HG03025 (cell line): ENCODE measurements at regions not wholly inside any gene's neighbourhood (a gene's known extent, or its start where the extent isn't known, plus 50 kb on each side); places are given as distances from the start of the nearest gene placed in this dataset.

Experiments used
- ATAC-seq: cut with Tn5 transposase; IDR thresholded peaks from one replicate; pipeline ENCODE4 v1.9.1; 2021; ENCODE audit warnings: mild to moderate bottlenecking, moderate library complexity; ENCODE audit not compliant: unreplicated experiment, low FRiP score

DNA sequence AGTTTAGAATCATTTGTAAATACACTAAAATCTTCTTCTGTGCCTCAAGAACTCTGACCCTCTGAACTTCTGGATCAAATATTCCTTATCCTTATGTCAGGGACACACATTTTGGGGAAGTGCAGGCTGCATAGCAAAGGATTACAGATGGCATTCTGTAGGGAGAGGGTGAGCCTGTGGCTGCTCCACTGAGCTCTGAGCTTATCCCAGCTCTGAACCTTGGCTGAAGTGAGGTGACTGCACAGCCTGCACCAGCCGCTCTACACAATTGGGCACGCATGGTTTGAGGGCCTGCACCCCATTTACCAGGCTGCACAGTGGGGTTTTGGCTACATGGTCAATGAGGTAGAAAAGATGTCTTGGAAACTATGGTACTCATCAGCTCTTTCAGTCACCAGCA lies 251.6 kb downstream of the GALR1 start:
- ATAC-seq = no peak

DNA sequence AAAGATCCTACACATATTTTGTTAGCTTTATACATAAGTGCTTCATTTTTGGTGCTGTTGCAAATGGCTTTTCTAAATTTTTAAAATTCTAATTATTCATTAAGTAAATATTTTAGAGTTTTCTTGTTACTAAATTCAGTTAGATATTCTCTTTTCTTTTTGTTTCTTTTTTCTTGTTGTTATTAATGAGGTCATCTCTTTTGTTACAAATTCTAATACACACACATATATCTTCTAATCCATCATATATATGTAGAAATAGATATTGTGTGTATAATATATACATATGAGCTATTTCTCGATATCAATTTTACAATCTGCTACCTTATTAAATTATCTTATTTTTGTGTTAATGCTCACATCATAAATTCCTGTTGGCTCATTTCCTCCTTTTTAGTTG lies 255.9 kb downstream of the GALR1 start:
- no peak for ATAC-seq

DNA sequence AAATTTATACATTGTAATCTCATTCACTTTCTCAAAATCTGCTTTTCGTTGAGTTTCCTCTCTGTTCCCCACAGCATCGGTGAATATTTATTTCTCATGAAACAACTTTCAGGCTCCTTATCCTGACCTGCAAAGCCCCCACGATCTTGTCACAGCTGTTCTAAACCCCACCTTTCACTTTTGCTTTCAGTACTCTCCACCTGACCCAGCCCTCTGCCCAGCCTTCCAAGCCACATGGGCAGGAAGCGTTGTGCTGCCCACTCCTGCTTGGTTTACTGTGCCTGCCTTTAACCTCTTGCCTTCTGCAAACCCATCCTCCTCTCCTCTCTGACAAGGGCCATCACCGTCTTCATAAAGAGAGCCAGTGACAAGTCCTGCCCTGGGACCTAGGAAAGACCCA lies 262.5 kb downstream of the GALR1 start:
- ATAC-seq = no peak

DNA sequence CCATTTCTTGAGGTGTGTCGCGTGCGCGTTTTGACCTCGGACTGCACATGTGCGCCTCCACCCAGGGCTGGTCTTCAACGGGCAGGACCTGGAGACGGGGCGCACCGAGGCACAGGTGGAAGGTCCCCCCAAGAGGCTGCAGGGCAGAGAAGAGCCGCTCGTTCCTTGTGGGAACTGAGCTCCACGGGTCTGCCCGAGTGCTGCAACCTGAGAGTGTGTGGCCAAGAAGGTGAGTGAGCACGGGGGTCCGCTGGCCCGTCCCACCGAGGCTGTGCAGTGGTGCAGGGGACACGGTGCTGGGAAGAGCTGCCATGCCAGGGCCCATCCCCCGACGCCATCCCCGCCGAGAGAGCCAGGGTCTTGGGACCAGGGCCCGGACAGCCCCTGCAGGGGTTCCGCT lies 268.3 kb downstream of the GALR1 start:
- ATAC-seq = no peak

DNA sequence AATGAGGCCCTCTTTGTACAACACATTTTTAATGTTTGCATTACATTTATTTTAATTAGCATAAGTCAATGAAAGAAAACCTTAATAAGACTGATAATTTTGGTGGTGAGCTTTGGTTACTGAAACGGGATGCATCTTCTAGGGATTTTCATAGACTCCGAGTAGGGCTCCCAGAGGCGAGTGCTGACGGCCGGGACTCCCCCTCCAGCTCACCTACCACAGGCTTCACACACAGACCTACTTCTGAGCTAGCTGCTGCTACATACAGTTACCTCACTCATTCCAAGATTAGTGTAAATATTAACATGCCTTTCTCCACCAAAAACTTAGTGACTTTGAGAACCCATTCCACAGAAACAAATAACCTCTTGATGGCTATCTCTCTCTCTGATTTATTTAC lies 271.1 kb downstream of the GALR1 start:
- no peak for ATAC-seq

DNA sequence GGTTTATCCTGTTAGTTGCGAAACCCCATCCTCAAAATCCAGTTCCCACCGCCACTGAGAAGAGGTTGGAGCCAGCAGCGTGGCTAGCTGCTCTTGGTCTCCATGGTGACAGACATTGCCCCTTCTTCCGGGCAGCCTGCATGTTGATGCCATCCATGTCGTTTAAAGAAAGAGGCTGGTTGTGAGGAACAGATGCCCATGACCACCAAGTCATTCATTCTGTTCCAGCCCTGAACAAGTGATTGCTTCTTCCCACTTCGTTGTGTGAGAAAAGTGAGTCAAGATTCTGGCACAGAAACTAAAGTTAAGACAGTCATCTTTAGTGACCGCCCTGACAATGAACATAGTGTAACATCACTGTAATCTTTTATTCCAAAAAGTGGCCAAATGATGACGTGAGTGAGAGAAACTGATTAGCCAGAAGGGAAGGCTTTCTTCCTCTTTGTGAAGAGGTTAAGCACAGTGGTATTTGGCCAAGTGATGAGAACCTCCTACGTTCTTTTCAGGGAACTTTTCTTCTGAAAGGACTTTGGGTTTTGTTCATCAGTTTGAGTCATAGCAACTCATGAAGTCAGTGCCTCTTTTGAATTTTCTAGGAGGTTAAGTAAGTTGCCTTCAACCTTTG lies 272.5 kb downstream of the GALR1 start:
- ATAC-seq = no peak

DNA sequence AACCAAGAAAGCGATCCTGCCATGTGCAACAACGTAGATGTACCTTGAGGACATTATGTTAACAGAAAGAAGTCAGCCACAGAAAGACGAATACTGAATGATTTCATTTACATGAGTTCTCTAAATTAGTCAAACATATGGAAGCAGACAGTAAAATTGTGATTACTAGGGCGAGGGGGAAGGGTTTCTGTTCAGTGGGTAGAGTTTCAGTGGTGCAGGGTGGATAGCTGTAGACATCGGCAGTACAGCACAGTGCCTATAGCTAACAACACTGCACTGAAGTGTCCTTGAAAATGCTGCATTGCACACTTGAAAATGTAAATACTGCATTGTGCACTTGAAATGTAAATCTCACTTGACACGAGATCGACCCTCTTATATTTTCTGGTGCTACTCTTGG lies 275.3 kb downstream of the GALR1 start:
- ATAC-seq = no peak

DNA sequence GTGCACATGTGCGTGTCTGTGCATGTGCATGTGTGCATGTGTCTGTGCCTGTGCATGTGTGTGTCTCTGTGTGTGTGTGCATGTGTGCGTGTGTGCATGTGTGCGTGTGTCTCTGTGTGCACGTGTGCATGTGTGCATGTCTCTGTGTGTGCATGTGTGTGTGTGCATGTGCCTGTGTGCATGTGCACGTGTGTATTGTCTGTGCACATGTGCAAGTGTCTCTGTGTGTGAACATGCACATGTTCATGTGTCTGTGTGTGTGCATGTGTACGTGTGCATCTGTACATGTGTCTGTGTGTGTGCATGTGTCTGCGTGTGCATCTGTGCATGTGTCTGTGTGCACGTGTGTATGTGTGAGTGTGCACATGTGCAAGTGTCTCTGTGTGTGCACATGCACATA lies 277.3 kb downstream of the GALR1 start:
- ATAC-seq = no peak

DNA sequence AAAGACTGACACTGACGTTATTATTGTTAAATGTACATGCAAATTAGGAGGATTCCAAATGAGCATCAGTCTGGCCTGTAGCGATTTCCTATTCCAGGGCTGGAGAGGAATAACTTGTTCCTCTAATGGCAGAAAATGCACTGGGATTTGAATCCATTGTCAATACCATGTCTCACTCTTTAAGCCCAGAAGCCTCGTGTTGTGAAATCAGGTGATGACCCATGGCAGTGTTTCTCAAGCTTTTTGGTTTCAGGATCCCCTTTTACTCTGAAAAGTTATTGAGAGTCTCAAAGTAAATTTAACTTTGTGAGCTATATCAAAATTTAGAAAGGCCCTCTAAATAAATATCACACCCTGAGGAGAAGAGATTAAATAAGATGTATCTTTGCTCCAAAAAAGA lies 279.2 kb downstream of the GALR1 start:
- ATAC-seq = no peak

DNA sequence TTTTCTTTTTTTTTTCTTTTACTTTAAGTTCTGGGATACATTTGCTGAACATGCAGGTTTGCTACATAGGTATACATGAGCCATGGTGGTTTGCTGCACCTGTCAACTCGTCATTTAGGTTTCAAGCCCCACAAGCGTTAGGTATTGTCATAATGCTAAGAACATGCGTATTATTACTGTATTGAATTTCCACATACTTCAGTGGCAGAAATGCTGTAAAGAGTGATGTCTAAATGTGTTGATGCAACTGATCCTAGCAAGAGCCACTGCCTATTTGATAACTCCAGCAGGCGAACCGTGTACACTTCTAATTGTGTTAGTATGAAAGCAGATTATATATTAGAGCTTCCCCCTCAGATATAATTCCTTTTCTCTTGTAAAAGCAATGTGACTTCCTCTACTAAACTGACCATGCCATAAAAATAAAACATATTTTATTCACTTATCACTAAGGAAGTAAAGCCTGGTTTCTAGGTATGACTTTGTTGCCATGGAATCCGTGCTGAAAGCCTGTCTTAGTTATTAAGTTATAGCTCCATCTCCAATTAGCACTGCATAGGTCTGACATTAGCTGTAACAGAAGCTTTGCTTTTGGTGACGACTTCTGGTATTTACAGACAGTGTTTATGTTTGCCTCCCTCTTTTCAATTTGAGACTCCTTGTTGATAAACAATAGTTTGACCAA lies 280.0 kb downstream of the GALR1 start:
- no peak for ATAC-seq

DNA sequence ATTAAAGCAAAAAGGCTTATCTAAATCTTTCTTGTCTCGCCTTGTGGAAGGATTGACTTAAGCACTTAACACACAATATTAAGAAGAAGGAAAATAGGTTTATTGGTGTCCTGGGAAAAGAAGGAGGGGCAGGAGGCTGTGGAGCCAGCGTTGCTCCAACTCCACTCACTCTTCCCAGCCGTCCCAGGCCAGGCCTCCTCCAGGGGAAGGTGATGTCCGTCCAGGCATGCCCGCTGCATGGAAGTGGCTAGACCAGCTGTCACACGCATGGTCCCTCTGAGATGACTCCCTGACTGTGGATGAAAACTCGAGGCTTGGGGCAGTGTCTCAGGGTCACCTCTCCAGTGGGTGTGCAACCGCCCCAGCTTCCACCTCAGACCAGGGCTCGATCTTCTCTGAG lies 281.1 kb downstream of the GALR1 start:
- ATAC-seq = no peak

DNA sequence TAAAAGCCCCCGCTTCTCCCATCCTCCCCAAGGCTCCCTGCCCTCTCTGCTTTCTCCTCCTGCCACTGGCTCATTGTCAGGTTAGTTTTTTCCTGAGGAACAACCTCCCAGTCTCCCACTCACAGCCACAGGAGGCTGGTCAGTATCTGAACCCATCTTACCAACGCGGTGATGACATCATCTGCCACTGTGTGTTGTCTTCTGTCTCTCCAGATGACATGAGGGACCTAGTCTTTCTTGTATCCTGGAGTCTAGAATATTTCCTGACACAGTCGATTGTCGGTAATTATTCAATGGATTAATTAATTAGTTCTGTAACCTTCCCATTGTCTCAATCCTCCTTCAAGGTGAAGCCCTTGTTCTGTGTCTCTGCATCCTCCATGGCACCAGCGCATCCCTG lies 290.2 kb downstream of the GALR1 start:
- ATAC-seq = no peak

DNA sequence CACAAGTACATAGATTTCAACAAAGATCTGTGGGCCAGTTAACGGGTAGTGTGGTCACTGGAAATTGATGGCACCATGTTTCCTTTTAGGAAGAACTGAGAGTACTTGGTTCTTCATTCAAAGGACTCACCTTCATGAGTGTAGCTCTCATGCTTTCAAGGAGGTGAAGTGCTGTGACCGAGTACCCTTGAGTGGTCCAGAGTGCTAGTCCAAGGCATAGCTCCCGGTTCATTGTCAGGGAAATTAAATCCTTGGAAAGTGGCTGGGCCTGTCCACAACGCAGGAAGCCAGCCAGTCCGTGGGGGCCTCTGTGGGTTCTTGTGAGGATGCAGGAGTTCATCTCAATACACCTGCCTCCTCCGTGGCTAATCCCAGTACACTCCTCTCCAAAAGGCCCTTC lies 295.1 kb downstream of the GALR1 start:
- no peak for ATAC-seq

DNA sequence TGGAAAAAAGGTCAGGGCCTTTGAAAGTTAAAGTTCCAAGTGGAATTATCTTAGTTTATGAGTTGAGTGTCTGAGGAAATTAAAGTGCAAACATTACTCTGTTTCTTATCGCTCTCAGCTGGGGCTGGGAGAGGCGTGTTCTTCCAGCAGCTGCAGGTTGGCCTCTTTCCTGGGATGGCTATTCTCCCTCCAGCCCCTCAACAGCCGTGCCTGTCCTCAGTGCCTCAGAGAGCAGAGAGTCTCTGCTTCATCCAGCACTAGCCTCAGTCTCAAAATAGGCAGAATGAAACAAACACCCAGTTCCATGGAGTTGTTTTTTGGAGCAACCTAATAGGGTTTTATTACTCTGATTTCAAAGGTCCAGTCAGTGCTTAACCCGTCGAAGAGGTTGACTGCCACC lies 298.1 kb downstream of the GALR1 start:
- no peak for ATAC-seq

DNA sequence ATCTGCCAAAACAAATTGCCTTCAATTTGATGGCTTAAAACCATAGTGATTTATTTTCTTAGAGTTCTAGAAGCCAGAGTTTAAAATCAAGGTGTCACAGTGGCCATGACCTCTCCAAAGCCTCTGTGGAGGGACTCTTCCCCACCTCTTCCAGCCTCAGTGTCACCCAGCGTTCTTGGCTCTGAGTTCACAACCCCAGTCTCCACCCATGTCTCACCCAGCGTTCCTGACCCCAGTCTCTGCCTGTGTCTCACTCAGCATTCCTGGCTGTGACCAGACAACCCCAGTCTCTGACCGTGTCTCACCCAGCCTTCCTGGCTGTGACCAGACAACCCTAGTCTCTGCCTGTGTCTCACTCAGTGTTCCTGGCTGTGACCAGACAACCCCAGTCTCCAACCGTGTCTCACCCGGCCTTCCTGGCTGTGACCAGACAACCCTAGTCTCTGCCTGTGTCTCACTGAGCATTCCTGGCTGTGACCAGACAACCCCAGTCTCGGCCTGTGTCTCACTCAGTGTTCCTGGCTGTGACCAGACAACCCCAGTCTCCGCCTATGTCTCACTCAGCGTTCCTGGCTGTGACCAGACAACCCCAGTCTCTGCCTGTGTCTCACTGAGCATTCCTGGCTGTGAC lies 299.3 kb downstream of the GALR1 start:
- no peak for ATAC-seq

DNA sequence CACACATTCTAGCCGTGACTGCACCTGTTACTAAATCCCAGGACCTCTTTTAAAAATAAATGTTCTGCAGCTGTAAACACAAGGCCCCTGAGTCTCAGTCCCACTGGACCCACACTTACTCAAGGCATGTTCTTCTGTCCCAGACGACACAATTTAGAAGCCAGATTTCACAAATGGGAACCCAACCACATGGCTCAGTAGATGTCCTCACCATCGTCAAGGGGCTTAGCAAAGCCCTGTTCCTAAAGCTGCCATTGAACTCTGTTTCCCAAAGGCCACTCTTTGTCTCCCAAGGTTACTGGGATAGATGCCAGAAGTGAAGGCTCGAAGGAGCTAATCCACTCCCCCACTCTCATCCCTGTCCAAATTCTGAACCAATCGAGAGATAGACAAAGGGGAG lies 301.0 kb downstream of the GALR1 start:
- no peak for ATAC-seq

DNA sequence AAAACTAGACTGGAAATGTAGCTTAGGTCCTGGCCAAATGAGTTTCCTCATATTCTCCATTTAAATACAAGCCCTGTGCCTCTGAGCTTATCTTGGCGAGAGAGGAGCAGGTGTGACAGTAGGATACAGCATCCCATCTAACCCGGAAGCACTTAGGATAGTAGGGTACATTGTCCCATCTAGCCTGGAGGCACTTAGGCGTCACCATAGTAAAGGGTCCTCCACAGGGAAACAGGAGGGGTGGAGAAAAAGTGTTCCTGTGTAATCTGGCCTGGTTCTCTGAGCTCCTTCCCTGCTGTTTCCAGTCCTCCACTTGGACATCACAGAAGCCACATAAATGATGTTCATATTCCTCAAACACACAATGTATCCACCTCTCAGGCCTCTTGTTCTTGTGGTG lies 301.4 kb downstream of the GALR1 start:
- no peak for ATAC-seq

DNA sequence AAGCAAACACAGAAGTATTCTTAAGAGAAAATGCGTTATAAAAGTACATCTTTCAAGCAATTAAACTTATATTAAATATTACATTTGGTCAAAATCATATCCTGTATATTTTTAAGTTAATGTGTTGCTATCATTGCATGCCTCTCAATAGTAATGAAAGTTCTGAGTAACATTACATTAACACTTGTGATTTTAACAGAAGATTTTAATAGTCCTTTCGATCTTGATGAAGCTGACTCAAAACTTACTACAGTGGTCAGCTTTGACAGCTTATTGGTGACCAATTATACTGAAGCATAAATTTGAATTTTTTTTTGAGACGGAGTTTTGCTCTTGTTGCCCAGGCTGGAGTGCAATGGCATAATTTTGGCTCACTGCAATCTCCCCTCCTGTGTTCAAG lies 303.3 kb downstream of the GALR1 start:
- ATAC-seq = no peak

DNA sequence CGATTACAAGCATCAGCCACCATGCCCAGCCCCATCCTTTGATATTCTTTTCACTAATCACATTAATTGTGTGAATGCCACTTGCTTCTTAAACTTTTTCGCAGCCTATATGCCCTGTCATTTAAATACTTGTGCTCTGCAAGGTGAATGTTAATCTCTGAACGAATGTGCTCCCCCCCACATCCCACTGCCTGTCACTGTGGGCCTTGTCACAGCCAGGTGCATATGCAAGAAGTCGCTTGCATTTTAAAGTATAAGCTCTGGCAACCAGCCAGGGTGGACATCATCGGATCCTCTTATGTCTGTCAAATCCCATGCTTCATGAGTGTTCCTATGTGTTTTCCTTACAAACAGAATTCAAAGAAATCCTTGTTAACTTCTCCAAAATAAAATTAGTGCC lies 304.4 kb downstream of the GALR1 start:
- no peak for ATAC-seq

DNA sequence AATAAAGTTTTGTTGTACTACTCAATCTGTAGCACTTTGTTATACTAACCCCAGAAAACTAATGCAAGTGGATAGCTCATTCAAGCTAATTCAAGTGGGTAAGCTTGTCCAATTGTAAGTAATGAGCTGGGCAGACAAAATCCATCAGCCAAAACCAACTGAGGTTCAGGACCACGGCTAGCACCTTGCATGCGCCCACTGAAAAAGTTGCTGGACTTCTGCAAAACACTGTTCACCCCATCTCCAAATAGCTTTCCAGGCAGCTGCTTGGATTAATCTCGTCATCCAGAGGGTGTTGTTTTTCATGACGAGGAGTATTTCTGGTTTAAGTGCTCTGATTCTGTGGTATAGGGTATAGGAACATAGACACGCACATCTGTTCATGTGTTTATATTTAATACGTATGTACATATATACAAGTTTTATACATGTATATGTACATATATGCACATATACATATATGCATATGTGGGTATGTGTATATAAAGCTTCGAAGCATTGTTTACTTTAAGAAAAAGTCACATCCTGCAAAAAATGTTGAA lies 307.5 kb downstream of the GALR1 start:
- ATAC-seq = no peak

DNA sequence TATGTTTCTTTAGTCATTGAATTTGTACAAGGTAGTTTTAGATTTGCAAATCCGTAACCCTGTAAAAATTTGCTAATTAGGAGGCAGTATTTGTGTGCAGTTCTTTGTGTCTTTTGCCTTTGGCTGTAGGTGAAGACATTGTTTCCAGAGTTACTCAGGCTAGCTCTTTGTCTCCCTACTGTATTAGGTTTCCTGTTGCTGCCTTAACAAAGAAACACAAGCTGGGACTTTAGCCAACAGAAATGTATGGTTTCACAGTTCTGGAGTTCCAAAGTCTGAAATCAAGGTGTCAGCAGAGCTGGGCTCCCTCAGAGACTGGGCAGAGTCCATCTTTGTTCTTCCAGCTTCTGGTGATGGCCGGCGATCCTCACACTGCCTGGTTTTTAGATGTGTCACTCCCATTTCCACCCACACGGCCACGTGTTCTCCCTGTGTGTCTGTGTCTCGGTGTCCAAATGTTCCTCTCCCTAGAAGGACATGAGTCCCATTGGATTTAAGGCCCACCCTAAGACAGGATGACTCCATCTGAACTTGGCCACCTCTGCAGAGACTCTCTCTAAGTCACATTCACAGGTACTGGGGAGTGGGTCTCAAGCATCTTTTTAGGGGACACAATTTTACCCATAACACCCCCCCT lies 309.7 kb downstream of the GALR1 start:
- ATAC-seq = no peak
